Activated CD4-positive, alpha-beta T cell treated with anti-CD3 and anti-CD28 coated beads for 36 hours (primary cell): ENCODE measurements at regions not wholly inside any gene's neighbourhood (a gene's known extent, or its start where the extent isn't known, plus 50 kb on each side); places are given as distances from the start of the nearest gene placed in this dataset.

Experiments
- ATAC-seq: fragments of 200-7000 bp; cut with Tn5 transposase; one replicate; pipeline ENCODE4 v1.10.0; 2021; ENCODE audit warnings: mild to moderate bottlenecking, moderate library complexity
- CTCF ChIA-PET: fragments of 350-600 bp; sonication (Branson Sonifier 250); formaldehyde crosslinking; loops from one replicate; lab custom pipeline; 2021; ENCODE audit warnings: antibody characterized with exemption; lab: Charles Lee
- POLR2A ChIA-PET: fragments of 350-600 bp; sonication (Branson Sonifier 250); formaldehyde crosslinking; loops from one replicate; lab custom pipeline; 2021; ENCODE audit warnings: antibody characterized with exemption, inconsistent platforms; lab: Charles Lee
- DNase-seq: peaks from one replicate; pipeline ENCODE4 v3.0.0-alpha.2; 2020
- H3K27ac Mint-ChIP-seq: one replicate; pipeline ENCODE4 v1.8.0; 2021; ENCODE audit warnings: mixed read lengths
- H3K27me3 Mint-ChIP-seq: one replicate; pipeline ENCODE4 v1.8.0; 2021; ENCODE audit warnings: mixed read lengths
- H3K36me3 Mint-ChIP-seq: one replicate; pipeline ENCODE4 v1.8.0; 2021; ENCODE audit warnings: low read depth, mixed read lengths
- H3K4me1 Mint-ChIP-seq: one replicate; pipeline ENCODE4 v1.8.0; 2021; ENCODE audit warnings: mixed read lengths
- H3K4me3 Mint-ChIP-seq: one replicate; pipeline ENCODE4 v1.8.0; 2021; ENCODE audit warnings: mild to moderate bottlenecking, moderate library complexity, mixed read lengths
- H3K9me3 Mint-ChIP-seq: one replicate; pipeline ENCODE4 v1.8.0; 2021; ENCODE audit warnings: low read depth, mixed read lengths
- intact Hi-C, 2 experiments: fragments of 100-400 bp; cut with DNase I in 1 of 2; cut with micrococcal nuclease in 1 of 2; formaldehyde crosslinking; loops; one replicate each; pipeline versions ENCODE4 v1.14.2 to v1.15.1; 2022 to 2024; cut with DNase I, micrococcal nuclease

DNA sequence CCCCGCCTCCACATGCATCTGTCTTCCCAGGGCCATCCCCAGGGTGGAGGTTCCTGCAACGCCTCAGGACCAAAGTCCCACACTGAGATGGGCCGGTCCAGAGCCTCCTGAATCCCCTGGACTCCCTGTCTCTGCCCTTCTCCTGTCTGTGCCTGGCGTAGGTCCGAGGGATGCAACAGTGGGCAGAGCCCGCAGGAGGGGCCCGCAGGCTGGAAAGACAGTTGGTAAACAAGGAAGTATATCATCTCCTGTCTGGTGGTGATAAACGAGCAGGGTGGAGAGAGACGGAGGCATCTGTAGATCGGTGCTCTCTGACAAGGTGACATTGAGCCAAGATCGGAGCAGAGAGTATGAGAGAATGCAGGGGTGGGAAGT, 72.6 kb upstream of the RAB6C start:
- ATAC-seq, result no peak
- intact Hi-C loops, result no loop called here
- no peaks in the 10 kb centered on the region for H3K4me1 Mint-ChIP-seq
- no peaks in the 10 kb centered on the region for H3K36me3 Mint-ChIP-seq
- H3K27me3 Mint-ChIP-seq, result no peaks in the 10 kb centered on the region
- no peak overlapping the region for H3K4me3 Mint-ChIP-seq
- H3K9me3 Mint-ChIP-seq, result no peaks in the 10 kb centered on the region
- no peak overlapping the region for H3K27ac Mint-ChIP-seq
- CTCF ChIA-PET, result no interaction called here
- no peak for DNase-seq
- POLR2A ChIA-PET, result no interaction called here

DNA sequence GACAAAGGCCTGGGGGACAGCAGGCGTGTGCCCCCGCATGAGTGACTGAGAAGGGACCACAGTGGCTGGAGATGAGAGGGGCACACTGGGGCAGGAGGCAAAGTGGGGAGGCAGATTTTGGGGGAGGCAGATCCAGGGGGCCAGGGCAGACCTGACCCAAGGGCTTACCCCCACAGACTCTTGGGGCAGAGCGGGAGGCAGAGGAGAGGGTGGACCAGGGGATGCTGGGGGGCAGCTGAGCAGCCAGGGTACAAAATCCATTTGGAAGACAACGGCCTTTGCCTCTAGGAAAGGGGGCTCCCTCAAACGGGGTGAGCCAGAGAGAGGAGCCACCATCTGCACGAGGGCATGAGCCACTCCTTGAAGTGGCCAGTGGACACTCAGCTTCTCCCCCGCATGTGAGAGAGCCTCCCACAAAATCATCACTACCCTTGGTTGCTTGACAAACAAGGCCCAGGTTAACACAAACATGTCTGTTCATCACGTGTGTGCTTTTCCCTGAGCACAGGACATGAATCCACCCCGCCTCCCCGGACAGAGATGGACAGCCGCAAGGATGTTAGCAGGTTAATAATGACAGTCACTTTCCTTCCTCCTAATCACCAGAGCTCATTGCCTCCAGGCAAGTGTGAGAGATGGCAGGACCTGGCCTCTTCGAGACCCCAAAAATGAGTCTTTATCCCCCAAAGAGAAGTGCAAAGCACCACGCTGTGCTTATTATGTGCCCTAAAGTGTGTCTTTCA, 72.0 kb upstream of the RAB6C start:
- CTCF ChIA-PET, result no interaction called here
- DNase-seq (no peak), ATAC-seq (no peak)
- POLR2A ChIA-PET, result no interaction called here
- no peak overlapping the region for H3K4me3 Mint-ChIP-seq
- H3K27ac Mint-ChIP-seq, result no peak overlapping the region
- intact Hi-C loops, result no loop called here
- no peaks in the 10 kb centered on the region for H3K36me3 Mint-ChIP-seq
- H3K4me1 Mint-ChIP-seq, result no peaks in the 10 kb centered on the region
- H3K9me3 Mint-ChIP-seq, result no peaks in the 10 kb centered on the region
- no peaks in the 10 kb centered on the region for H3K27me3 Mint-ChIP-seq

DNA sequence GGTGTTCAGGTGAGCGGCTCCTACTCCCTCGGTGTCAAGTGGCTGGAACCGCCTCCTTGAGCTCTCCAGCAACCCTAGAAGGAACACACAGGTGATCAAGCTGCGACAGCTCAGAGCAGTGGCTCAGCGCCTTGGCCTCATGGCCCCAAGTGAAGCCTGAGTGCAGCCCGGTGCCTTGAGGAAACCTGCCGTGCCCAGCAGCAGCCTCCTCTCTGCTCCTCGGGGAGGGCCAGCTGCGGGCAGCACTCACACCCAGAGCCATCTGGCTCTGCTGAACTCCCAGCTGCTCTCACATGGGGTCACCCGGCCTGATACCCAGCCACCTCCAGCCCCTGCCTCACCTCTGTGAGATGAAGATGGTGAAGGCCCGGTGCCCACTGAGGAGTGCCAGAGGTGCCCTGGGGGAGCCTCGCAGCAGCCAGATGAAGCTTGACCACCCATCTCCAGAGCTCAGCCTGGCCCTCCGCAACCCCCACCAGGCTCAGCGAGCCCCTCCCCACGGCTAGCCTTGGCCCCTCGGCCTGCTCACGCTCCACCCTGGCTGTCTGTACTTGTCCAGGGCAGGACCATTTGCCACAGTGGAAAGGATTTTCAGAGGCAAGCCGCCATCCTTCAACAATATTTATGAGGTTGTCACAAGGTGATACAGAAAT, 70.6 kb upstream of the RAB6C start:
- no peaks in the 10 kb centered on the region for H3K36me3 Mint-ChIP-seq
- no peaks in the 10 kb centered on the region for H3K27me3 Mint-ChIP-seq
- H3K4me1 Mint-ChIP-seq, result no peaks in the 10 kb centered on the region
- ChIA-PET POLR2A (no interaction called here), CTCF (no interaction called here)
- DNase-seq, result no peak
- no peak overlapping the region for H3K4me3 Mint-ChIP-seq
- H3K9me3 Mint-ChIP-seq, result no peaks in the 10 kb centered on the region
- no peak for ATAC-seq
- H3K27ac Mint-ChIP-seq, result no peak overlapping the region
- intact Hi-C loops, result no loop called here

DNA sequence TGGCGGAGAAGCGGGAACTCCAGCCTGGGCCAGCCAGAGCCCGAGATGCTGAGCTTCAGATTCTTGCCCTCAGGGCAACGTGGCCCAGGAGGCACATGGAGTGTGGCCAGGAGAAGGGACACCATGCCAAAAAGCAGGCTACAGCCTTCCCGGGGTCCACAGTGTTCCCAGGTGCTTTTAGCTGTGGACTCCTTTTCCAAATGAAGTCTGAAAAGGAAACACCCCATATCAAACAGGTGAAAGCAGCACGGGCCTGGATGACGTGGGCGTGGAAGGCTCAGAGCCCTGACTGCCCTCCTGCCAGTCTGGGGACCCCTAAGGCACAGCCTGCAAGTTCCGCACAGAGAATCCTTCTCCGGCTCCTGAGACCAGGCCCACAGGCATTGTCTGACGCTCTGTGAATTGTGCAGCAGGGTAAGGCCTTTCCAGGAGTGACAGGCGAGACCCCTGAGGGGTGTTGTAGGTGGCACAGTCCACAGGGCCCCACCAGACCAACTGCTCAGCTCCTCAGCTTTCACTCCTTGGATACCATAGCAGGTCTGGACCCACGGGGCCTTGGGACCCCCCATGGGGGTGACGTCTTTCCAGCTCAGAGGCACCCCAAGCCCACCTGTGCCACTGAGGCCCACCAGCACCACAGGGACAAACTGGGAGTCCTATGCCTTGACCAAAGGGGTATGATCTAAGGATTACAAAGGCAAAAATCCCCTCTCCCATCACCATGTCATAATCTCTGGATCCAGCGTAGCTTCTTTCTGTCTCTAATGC, 69.6 kb upstream of the RAB6C start:
- no peak overlapping the region for H3K27ac Mint-ChIP-seq
- CTCF ChIA-PET, result no interaction called here
- ATAC-seq (no peak), DNase-seq (no peak)
- H3K4me1 Mint-ChIP-seq, result no peaks in the 10 kb centered on the region
- POLR2A ChIA-PET, result no interaction called here
- no peaks in the 10 kb centered on the region for H3K9me3 Mint-ChIP-seq
- H3K36me3 Mint-ChIP-seq, result no peaks in the 10 kb centered on the region
- intact Hi-C loops, result no loop called here
- H3K4me3 Mint-ChIP-seq, result no peak overlapping the region
- no peaks in the 10 kb centered on the region for H3K27me3 Mint-ChIP-seq

DNA sequence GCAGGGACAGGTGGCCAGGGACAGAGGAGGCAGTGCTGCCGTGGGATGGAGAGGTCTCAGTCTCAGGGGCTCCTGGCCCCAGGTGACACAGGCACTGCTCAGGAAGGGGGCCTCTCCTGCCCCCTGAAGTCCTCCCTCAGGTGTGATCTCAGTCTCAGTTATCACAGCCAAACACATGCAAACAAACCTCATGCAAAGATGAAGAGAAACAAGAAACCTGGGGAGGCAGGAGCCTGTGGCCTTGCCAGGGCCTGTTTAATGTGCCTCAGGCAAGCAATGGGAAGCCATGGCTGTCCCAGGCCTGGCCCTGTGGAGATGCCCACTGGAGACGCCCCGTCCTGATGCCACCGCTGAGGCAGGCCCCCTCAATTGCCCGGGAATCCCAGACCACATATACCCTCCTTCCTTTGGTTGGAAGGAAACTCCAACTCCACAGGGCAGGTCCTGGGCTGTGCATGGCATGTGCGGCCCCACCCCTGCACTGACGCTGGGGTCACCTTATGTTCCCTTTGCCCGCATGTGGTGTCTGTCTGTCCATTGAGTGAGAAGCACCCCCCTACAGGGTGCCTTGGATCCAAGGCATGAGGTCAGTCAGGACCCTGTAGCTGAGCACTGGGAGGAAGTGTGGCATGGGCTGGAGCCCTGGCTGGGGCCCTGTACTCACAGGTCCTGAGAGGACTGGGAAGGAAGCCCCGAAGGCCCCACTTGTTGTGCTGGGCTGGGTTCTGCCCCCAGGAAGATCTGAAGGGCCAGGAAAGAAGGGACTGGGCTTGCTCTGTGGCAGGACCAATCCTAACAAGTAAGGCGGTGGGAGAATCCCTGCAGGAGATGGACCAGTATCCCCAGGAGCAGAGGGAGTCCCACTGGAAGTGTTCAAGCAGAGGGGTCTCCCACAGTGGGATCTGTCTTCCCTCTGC, 68.8 kb upstream of the RAB6C start:
- CTCF ChIA-PET, result no interaction called here
- H3K9me3 Mint-ChIP-seq, result no peaks in the 10 kb centered on the region
- intact Hi-C loops, result no loop called here

DNA sequence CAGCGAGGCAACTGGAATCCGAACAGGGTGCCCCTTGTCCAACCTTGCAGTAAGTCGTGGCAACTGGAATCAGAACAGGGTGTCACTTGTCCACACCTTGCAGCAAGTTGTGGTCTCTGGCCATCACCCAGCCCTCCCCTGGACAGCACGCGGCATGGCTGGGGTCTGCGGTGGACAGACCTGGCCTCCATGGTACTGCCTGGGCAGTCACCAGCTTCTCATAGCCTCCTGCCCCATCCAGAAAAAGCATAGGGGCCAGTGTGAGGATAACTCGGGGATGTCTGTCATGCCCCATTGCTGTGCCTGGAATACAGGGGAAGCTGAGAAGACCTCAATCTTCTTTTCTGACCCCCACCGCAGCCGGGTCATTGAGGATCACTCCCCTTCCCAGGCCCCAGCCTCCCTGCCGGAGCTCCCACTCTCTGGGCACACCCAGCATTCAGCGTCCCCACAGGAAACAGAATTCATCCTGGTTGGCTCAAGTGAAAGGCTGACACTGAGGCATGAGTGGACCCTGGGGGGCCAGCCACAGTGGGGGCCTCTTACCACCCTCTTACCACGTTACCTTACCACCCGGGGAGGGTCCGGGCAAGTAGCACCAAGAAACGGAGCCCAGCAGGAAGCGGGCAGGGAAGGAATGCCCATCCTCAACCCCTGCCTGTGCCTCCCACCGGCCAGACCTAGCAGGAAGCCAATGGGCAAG, 68.0 kb upstream of the RAB6C start:
- ChIA-PET CTCF (no interaction called here), POLR2A (no interaction called here)
- no peaks in the 10 kb centered on the region for H3K27me3 Mint-ChIP-seq
- no peaks in the 10 kb centered on the region for H3K9me3 Mint-ChIP-seq
- intact Hi-C loops, result no loop called here
- no peak overlapping the region for H3K4me3 Mint-ChIP-seq
- ATAC-seq (no peak), DNase-seq (no peak)
- H3K27ac Mint-ChIP-seq, result no peak overlapping the region
- H3K36me3 Mint-ChIP-seq, result no peaks in the 10 kb centered on the region
- H3K4me1 Mint-ChIP-seq, result no peaks in the 10 kb centered on the region

More for the DNA sequence above, 68.8 kb upstream of the RAB6C start:
- Mint-ChIP-seq H3K4me1 (no peaks in the 10 kb centered on the region), H3K4me3 (no peak overlapping the region), H3K27me3 (no peaks in the 10 kb centered on the region), H3K36me3 (no peaks in the 10 kb centered on the region), H3K27ac (no peak overlapping the region)
- DNase-seq (no peak), ATAC-seq (no peak)
- POLR2A ChIA-PET, result no interaction called here

DNA sequence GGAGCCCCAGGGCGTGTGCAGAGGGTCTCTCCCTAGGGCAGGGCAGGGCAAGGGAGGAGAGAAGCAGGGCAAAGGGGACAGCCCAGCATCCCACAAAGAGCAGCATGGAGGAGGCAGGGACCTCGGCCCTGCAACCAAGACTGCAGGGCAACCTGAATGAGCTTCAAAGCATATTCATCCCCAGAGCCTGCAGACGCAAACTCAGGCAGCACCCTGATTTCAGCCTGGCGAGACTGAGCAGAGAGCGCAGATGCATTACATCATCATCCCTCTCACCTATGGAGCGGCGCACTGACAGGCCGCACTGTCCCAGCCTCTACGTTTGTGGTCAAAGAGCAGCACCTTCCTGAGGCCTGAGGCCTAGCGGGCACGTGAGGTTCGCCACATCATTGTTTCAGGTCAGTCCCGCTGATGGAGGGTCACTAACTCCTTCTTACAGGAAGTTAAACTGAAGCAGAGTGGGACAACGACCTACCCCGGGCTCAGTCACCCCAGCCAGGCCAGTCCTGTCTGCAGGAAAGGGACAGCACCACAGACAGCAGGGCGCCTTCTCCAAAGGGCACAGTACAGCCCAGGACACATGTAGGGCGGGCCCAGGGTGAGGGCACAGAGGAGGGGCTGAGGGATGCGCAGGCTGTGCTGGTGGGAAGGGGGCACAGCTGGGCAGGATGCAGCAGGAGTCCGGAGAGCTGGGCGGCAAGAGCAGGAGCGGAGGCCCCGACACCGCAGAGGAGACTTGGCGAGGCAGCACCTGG, 67.2 kb upstream of the RAB6C start:
- H3K27me3 Mint-ChIP-seq, result no peaks in the 10 kb centered on the region
- no peak for ATAC-seq
- intact Hi-C loops, result no loop called here
- H3K4me3 Mint-ChIP-seq, result no peak overlapping the region
- no peaks in the 10 kb centered on the region for H3K36me3 Mint-ChIP-seq
- ChIA-PET CTCF (no interaction called here), POLR2A (interaction anchor here (0.6 kb wide), 1 partner anchor 43 kb away, joined by 4 read pairs; no protein-coding TSS in a partner anchor)
- H3K9me3 Mint-ChIP-seq, result no peaks in the 10 kb centered on the region
- no peaks in the 10 kb centered on the region for H3K4me1 Mint-ChIP-seq
- DNase-seq, result no peak
- no peak overlapping the region for H3K27ac Mint-ChIP-seq

DNA sequence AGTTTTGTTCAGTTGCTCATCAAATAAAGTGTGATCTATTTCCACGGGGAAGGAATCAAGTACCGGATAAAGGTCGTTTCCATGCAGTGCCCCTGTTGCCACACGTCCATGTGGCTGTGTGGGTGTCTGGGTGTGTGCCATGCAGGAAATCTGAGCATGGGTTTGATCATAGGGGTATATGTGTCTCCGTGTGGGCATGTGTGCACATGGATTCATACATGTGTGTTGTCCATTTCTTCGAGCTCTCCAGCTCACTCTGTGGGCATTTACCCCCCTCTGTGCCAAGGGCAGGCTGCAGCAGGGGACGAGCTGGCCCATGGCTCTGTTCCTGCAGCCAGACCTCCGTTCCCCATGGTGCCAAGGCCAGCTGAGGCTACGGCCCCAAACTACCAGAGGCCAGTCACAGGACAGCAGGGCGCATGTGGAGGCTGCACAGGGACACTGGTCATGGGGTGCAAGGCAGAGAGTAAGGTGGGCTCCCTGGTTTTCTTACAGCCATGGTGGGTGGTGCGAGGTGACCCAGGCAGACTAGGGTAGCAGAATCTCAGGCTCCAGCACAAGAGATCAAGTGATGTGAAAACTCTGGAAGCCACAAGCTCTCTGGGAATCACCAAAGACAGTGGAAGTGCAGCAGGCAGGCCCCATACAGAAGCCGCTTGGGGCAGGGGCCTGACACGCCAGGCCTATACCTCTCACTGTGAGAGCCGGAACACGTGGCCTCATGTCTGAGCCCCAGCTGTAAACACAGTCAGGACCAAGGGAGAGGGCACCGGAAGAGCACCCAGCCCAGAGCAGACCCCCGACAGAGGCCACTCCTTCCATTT, 66.4 kb upstream of the RAB6C start:
- no peaks in the 10 kb centered on the region for H3K27me3 Mint-ChIP-seq
- H3K4me3 Mint-ChIP-seq, result no peak overlapping the region
- POLR2A ChIA-PET, result no interaction called here
- DNase-seq (no peak), ATAC-seq (no peak)
- H3K36me3 Mint-ChIP-seq, result no peaks in the 10 kb centered on the region
- no peak overlapping the region for H3K27ac Mint-ChIP-seq
- intact Hi-C loops, result no loop called here
- H3K9me3 Mint-ChIP-seq, result peaks cover 6% of the 10 kb centered on the region
- CTCF ChIA-PET, result no interaction called here
- no peaks in the 10 kb centered on the region for H3K4me1 Mint-ChIP-seq

DNA sequence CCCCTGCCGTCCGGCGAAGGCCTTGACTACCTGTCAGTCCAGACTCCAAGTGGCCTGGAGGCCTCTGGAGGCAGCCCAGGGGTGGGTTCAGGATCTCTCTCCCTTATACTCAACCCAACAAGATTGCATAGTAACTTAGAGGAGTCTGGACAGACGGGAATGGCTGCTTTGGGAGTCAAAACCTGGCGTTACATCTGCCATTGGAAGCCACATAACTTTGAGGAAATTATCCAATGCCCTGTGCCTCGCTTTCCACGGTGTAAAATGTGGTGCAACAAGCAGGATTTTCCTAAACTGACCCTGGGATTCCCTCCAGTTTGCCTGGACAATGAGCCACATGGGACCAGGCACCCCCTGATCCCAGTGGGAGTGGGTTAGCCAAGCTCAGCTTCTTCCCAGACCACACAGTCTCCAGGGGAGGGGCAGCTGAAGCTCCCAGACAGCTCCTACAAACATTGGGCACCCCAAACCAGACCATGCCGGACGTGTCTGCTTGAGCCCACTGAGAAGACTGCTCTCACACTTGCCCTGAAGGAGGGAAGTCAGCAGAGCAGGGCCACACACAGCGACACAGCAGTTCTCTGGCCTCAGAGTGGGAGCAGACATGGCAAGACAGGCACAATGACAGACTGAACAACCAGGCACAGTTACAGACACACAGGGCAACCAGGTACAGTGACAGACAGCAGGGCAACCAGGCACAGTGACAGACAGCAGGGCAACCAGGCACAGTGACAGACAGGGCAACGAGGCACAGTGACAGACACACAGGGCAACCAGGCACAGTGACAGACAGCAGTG, 65.6 kb upstream of the RAB6C start:
- ChIA-PET CTCF (no interaction called here), POLR2A (no interaction called here)
- peaks cover 2% of the 10 kb centered on the region for H3K27me3 Mint-ChIP-seq
- H3K9me3 Mint-ChIP-seq, result peaks cover 12% of the 10 kb centered on the region
- no peak for ATAC-seq
- DNase-seq, result no peak
- intact Hi-C loops, result no loop called here
- no peak overlapping the region for H3K27ac Mint-ChIP-seq
- H3K4me3 Mint-ChIP-seq, result no peak overlapping the region
- H3K4me1 Mint-ChIP-seq, result no peaks in the 10 kb centered on the region
- H3K36me3 Mint-ChIP-seq, result peaks cover 2% of the 10 kb centered on the region
